GM12865 (cell line): ENCODE measurements at regions not wholly inside any gene's neighbourhood (a gene's known extent, or its start where the extent isn't known, plus 50 kb on each side); places are given as distances from the start of the nearest gene placed in this dataset.

Experiments
- DNase-seq: peaks from one replicate; pipeline ENCODE4 v3.0.0; 2010; ENCODE audit warnings: low read depth
- H3K4me3 ChIP-seq: 2 replicates; pipeline ENCODE4 v1.5.1; 2011; ENCODE audit warnings: mild to moderate bottlenecking, low read depth, low read length, control low read depth
- CTCF ChIP-seq: IDR thresholded peaks from 2 replicates; pipeline ENCODE4 v1.5.1; 2011; ENCODE audit warnings: low read length, control low read depth, low read depth, inconsistent platforms; ENCODE audit not compliant: insufficient read depth; ENCODE audit errors: missing control alignments

GRCh38 chr2:54048117-54048785, 67.2 kb upstream of the ACYP2 start:
- DNase-seq: peak; percentile 5

GRCh38 chr2:54047658-54048057, 67.8 kb upstream of the ACYP2 start:
- H3K4me3 ChIP-seq: no peak overlapping the region
- DNase-seq: no peak
- TF ChIP-seq CTCF: no peak

More at GRCh38 chr2:54048117-54048785, 67.2 kb upstream of the ACYP2 start:
- H3K4me3 ChIP-seq: no peak overlapping the region
- no peak for TF ChIP-seq CTCF

DNA sequence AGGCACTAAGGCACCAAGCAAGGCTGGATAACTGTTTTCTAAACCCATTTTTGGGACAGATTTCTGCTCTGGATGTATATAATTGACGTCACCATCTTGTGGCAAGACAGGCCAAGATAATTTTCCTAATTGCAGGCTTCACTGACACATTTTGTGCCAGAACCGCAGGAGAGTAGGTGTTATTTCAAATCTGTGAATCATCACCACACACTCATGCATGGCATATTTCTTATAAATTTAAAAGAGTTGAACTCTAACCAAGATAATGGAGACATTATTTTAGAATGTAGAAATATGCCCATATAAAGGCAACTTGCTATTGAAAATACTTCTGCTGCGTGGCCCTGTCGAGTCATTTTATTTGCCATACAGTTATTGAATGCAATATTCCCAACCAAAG, 68.3 kb upstream of the ACYP2 start:
- TF ChIP-seq CTCF: no peak
- no peak for DNase-seq
- H3K4me3 ChIP-seq: no peak overlapping the region

- TF ChIP-seq CTCF: no peak
- no peak overlapping the region for H3K4me3 ChIP-seq
- no peak for DNase-seq
Observed at GRCh38 chr2:54042897-54043620, 72.3 kb upstream of the PSME4 start.

DNA sequence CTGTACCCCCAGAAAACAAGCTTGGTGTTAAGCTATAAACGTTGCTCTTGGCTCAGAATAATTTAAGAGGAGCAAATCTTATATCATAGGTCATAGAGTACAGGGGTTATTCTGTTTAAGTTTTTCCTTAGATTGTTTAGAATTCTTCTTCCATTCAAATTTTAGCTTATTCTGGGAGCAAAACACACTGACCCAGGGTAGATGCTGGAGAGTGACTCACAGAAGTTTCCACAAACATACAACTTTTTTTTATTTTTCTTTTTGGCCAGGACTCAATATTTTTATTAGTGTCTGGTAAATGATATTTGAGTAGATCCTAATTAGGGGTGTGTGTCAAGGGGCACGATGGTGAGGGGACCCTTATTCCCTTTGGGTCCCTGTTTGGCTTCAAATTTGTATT, 71.5 kb upstream of the PSME4 start:
- no peak overlapping the region for H3K4me3 ChIP-seq
- DNase-seq: no peak
- no peak for TF ChIP-seq CTCF

DNA sequence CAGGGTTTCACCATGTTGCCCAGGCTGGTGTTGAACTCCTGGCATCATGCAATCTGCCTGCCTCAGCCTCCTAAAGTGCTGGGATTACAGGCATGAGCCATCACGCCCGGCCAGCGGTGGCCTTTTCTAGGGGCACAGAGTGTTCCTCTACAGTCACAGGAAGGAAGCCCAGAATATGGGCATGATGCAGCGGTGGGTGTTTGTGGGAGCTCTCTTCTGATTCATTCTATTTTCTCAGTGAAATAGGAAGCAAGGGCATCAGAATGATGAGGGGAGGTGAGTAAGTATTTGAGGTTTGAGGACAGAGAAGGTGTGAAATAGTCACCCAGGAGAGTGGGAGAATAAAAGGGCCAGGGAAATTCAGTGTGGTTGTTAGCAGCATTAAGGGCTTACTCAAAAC, 70.3 kb upstream of the PSME4 start:
- H3K4me3 ChIP-seq: no peak overlapping the region
- TF ChIP-seq CTCF: no peak
- no peak for DNase-seq
